HepG2 (cell line): ENCODE measurements at regions not wholly inside any gene's neighbourhood (a gene's known extent, or its start where the extent isn't known, plus 50 kb on each side); places are given as distances from the start of the nearest gene placed in this dataset.

Experiments used
- ATAC-seq: fragments of 200-7000 bp; cut with Tn5 transposase; 3 replicates; pipeline ENCODE4 v1.9.1; 2020; ENCODE audit warnings: mild to moderate bottlenecking, moderate library complexity
- BruUV-seq: library from RNA; stranded (reverse); fragments of 400-500 nt; replicated peaks from 2 replicates; lab custom pipeline; 2021; lab: Mats Ljungman, UMichigan
- CTCF ChIA-PET: fragments of 300-600 bp; formaldehyde crosslinking; extraction: SDS; loops from one replicate; lab custom pipeline; 2021; ENCODE audit warnings: low total read pairs, inconsistent platforms, low intra/inter-chr PET ratio; lab: Yijun Ruan, JAX
- POLR2A ChIA-PET: fragments of 350-600 bp; sonication (Branson Sonifier 250); formaldehyde crosslinking; loops from one replicate; lab custom pipeline; 2020; ENCODE audit warnings: antibody characterized with exemption, inconsistent platforms; lab: Yijun Ruan, JAX
- DNase-seq: peaks from one replicate; pipeline ENCODE4 v3.0.0-alpha.2; 2015; ENCODE audit warnings: low spot score
- FAIRE-seq: peaks from 3 replicates; lab custom pipeline; 2011; peaks lifted over from hg19 to GRCh38; lab: Jason Lieb, UNC
- H2AFZ ChIP-seq: one replicate; pipeline ENCODE4 v1.6.1; 2011; ENCODE audit warnings: low read length, inconsistent platforms
- H3K27ac ChIP-seq: fragments of 300-600 bp; 3 replicates; pipeline ENCODE4 v1.8.0; 2011; ENCODE audit warnings: mixed run types, mild to moderate bottlenecking, mixed read lengths, low read length, inconsistent platforms; ENCODE audit not compliant: insufficient read depth; ENCODE audit errors: extremely low read length
- H3K27me3 ChIP-seq, 2 experiments: fragments of 200-600 bp in 1 of 2; 2 replicates in 1 of 2; 3 replicates in 1 of 2; pipeline versions ENCODE4 v1.6.0 to v1.8.0; 2011; ENCODE audit warnings: low read length in 2 of 2, mild to moderate bottlenecking in 2 of 2, moderate library complexity in 2 of 2, inconsistent platforms in 1 of 2; ENCODE audit not compliant: insufficient read depth in 2 of 2, control insufficient read depth in 1 of 2
- H3K36me3 ChIP-seq, 2 experiments: fragments of 200-600 bp in 1 of 2; replicated peaks in 1 of 2; 2 replicates in 1 of 2; 3 replicates in 1 of 2; pipeline versions ENCODE4 v1.5.1 to v1.8.0; 2011; ENCODE audit warnings: low read length in 2 of 2, inconsistent platforms in 1 of 2; ENCODE audit not compliant: insufficient read depth in 2 of 2, control insufficient read depth in 1 of 2
- H3K4me1 ChIP-seq: 2 replicates; pipeline ENCODE4 v1.5.1; 2012; ENCODE audit warnings: low read length, inconsistent platforms; ENCODE audit not compliant: insufficient read depth
- H3K4me2 ChIP-seq: 2 replicates; pipeline ENCODE4 v1.6.0; 2011; ENCODE audit warnings: low read depth, low read length, inconsistent platforms
- H3K4me3 ChIP-seq, 3 experiments: fragments of 200-600 bp in 1 of 3; sonication (generic), shearing (Covaris generic) in 1 of 3; replicated peaks in 1 of 3; 2 replicates each; pipeline ENCODE4 v1.5.1; 2011 to 2016; ENCODE audit warnings: low read length in 3 of 3, inconsistent platforms in 2 of 3, low read depth in 2 of 3, mild to moderate bottlenecking in 2 of 3, control low read depth in 1 of 3, mixed read lengths in 1 of 3; ENCODE audit not compliant: insufficient read depth in 1 of 3
- H3K79me2 ChIP-seq: one replicate; pipeline ENCODE4 v1.6.1; 2011; ENCODE audit warnings: low read length, inconsistent platforms; ENCODE audit not compliant: insufficient read depth
- H3K9ac ChIP-seq: 2 replicates; pipeline ENCODE4 v1.6.0; 2011; ENCODE audit warnings: mild to moderate bottlenecking, low read depth, low read length, inconsistent platforms; ENCODE audit not compliant: insufficient read depth
- H3K9me3 ChIP-seq: 2 replicates; pipeline ENCODE4 v1.5.1; 2012; ENCODE audit warnings: mild to moderate bottlenecking, low read length
- H4K20me1 ChIP-seq: 2 replicates; pipeline ENCODE4 v1.6.0; 2011; ENCODE audit warnings: inconsistent platforms, mild to moderate bottlenecking, low read length, moderate library complexity; ENCODE audit not compliant: insufficient read depth
- EEA1 ChIP-seq: sonication (generic); formaldehyde crosslinking; IDR thresholded peaks from 2 replicates; pipeline ENCODE4 v1.5.1; 2020; ENCODE audit warnings: mild to moderate bottlenecking, missing genetic modification reagents, borderline replicate concordance
- MAZ ChIP-seq, 2 experiments: sonication (generic) in 1 of 2; formaldehyde crosslinking in 1 of 2; IDR thresholded peaks; 2 replicates each; pipeline versions ENCODE4 v1.5.0 to v1.6.1; 2012 to 2020; ENCODE audit warnings: low read depth in 2 of 2, mild to moderate bottlenecking in 2 of 2, borderline replicate concordance in 1 of 2, improper control_type of control experiment in 1 of 2, low read length in 1 of 2, missing genetic modification reagents in 1 of 2, moderate library complexity in 1 of 2
- ZNF136 ChIP-seq: sonication (generic); formaldehyde crosslinking; IDR thresholded peaks from 2 replicates; pipeline ENCODE4 v1.8.1; 2022; ENCODE audit warnings: low read depth, mild to moderate bottlenecking, moderate library complexity, missing genetic modification reagents
- ZNF629 ChIP-seq: sonication (generic); formaldehyde crosslinking; conservative IDR thresholded peaks from 2 replicates; pipeline ENCODE4 v1.5.0; 2020; ENCODE audit warnings: missing genetic modification reagents
- ZNF678 ChIP-seq: sonication (generic); formaldehyde crosslinking; IDR thresholded peaks from 2 replicates; pipeline ENCODE4 v1.4.0; 2020; ENCODE audit warnings: mild to moderate bottlenecking, missing genetic modification reagents
- whole genome bisulfite sequencing: methylation state at CpG from one replicate; pipeline ENCODE4 v1.1.6; 2017; ENCODE audit warnings: low lambda C conversion rate; 5-methylcytosine and 5-hydroxymethylcytosine counted together
- in situ Hi-C: cut with HindIII; loops from 2 replicates; pipeline ENCODE4 v1.10.0; 2017; ENCODE audit warnings: low pct_unique_long_range_greater_than_20kb; ENCODE audit not compliant: extremely low pct_ligation_motif_present
- intact Hi-C: fragments of 100-400 bp; cut with micrococcal nuclease; formaldehyde crosslinking; loops from one replicate; pipeline ENCODE4 v1.10.0; 2022; ENCODE audit not compliant: unreplicated experiment

DNA sequence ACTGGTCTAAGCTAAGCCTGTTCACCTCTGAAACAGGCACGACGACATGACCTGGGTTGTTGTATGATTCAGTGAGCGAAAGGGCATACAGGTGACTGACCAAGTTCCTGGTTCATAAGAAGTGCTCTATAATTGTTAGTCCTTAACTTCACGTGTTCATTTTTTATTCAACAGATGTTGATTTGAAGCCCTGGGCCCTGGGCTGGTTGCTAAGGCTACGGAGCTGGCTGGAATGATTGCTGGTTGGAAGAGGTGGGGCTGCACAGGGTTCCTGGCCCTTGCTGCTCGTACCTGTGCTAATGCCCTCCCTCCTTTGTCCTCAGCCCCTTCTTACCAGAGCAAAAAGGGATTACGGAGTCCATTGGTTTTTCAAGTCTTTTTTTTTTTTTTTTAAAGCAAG lies 111.3 kb upstream of the CSF3R start:
- CTCF ChIA-PET, result no interaction called here
- H3K9ac ChIP-seq, result no peak overlapping the region
- intact Hi-C loops, result no loop called here
- in situ Hi-C loops, result no loop called here
- no peaks in the 10 kb centered on the region for H4K20me1 ChIP-seq
- BruUV-seq, result no TSS peak
- H3K79me2 ChIP-seq, result no peaks in the 10 kb centered on the region
- DNase-seq (no peak), FAIRE-seq (no peak), ATAC-seq (no peak)
- no peak overlapping the region for H3K4me2 ChIP-seq
- WGBS, result 6% methylated on average over 6 of the region's 7 CpGs
- no peaks in the 10 kb centered on the region for H3K36me3 ChIP-seq
- no peak for TF ChIP-seq ZNF678 (CRISPR knock-in tag)
- TF ChIP-seq MAZ (IDR thresholded peaks at IDR 0.05; ENCODE audit: borderline replicate concordance, low read depth, low read length), result no peak
- no peak for TF ChIP-seq MAZ (CRISPR knock-in tag; IDR thresholded peaks at IDR 0.05; ENCODE audit: low read depth)
- H2AFZ ChIP-seq, result no peak overlapping the region
- no peaks in the 10 kb centered on the region for H3K4me1 ChIP-seq
- no peak overlapping the region for H3K4me3 ChIP-seq
- POLR2A ChIA-PET, result no interaction called here
- H3K9me3 ChIP-seq, result no peaks in the 10 kb centered on the region
- H3K27ac ChIP-seq, result no peak overlapping the region
- peaks cover 10 to 50% of the 10 kb centered on the region in 2 experiments; a peak in 4 of 5 replicates for H3K27me3 ChIP-seq

DNA sequence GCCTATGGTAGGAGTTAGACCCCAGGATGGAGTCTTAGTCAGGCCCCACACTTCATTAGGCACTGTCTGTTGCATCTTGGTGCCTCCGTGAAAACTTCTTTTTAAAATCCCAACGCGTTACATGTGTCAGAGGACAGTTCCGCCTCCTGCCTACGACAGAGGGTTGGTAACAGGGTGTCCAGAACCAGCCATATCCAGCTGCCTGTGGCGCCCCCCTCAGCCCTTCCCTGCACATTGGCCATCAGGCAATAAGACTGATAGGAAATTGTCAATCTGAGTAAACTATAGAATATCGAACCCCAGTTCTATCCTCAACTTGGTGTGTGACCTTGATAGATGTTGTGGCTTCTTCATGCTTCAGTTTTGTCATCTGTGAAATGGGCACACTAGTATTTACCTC lies 108.6 kb upstream of the CSF3R start:
- H2AFZ ChIP-seq, result no peak overlapping the region
- in situ Hi-C loops (no loop called here), intact Hi-C loops (no loop called here)
- no peaks in the 10 kb centered on the region for H4K20me1 ChIP-seq
- ATAC-seq (no peak), FAIRE-seq (no peak), DNase-seq (no peak)
- peaks cover 12 to 64% of the 10 kb centered on the region in 2 experiments; a peak in 4 of 5 replicates for H3K27me3 ChIP-seq
- no peaks in the 10 kb centered on the region for H3K36me3 ChIP-seq
- ChIA-PET POLR2A (no interaction called here), CTCF (no interaction called here)
- whole genome bisulfite sequencing, result 17% methylated on average over 6 of the region's 7 CpGs
- no peak overlapping the region for H3K27ac ChIP-seq
- no peaks in the 10 kb centered on the region for H3K79me2 ChIP-seq
- no peak for TF ChIP-seq EEA1
- no peak for TF ChIP-seq ZNF136 (CRISPR knock-in tag)
- peak; percentile 26; the same call in 1 of the 2 replicates for TF ChIP-seq ZNF629
- H3K4me2 ChIP-seq, result no peak overlapping the region
- H3K9ac ChIP-seq, result no peak overlapping the region
- no peak overlapping the region for H3K4me3 ChIP-seq
- no TSS peak for BruUV-seq
- H3K9me3 ChIP-seq, result no peaks in the 10 kb centered on the region
- H3K4me1 ChIP-seq, result no peaks in the 10 kb centered on the region
